ENCODE measurements at regions not wholly inside any gene's neighbourhood (a gene's known extent, or its start where the extent isn't known, plus 50 kb on each side); places are given as distances from the start of the nearest gene placed in this dataset.

DNA sequence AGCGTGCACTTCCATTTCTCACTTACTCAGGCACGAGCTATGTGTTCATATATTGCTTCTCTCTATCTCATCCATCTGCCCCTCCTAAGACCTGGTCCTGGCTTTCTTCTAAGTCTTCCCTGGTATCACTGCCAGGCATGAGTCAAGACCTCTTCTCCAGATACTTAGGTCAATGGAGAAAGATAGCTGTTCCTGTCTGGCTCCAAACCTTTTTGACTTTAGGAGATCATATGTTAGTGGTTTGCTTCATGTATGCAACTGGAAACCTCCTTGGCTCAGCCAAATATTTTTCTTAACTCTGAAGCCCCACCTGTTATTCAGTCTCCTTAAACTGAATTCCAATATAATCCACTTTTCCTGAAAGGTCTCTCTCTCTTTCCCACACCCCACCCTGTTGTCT lies 211.6 kb upstream of the PTBP2 start:
- FAIRE-seq, result no peak
- Histone ChIP-seq H2AFZ (ENCODE audit: low read depth, low read length) (no peak overlapping the region), H3K4me2 (ENCODE audit: insufficient read depth, low read length) (no peak overlapping the region), H3K79me2 (ENCODE audit: control insufficient read depth, insufficient read depth, low read length) (no peaks in the 10 kb centered on the region), H3K9me3 (replicated peaks; ENCODE audit: control insufficient read depth, insufficient read depth, low read length) (no peaks in the 10 kb centered on the region), H3K27ac (ENCODE audit: insufficient read depth, low read depth, low read length) (no peak overlapping the region), H3K9ac (replicated peaks; ENCODE audit: extremely low read depth, insufficient read depth, low read length) (no peak overlapping the region), H4K20me1 (replicated peaks; ENCODE audit: control insufficient read depth, extremely low read depth, insufficient read depth, low read length) (no peaks in the 10 kb centered on the region), H3K4me1 (ENCODE audit: control insufficient read depth, extremely low read depth, insufficient read depth, low read length) (no peaks in the 10 kb centered on the region), H3K36me3 (ENCODE audit: control insufficient read depth in 2 of 2, extremely low read depth in 1 of 2, insufficient read depth in 2 of 2, low read length in 2 of 2) (no peaks in the 10 kb centered on the region), H3K4me3 (replicated peaks in 1 of 3; ENCODE audit: insufficient read depth in 1 of 3, low read depth in 1 of 3, low read length in 3 of 3) (no peak overlapping the region), H3K27me3 (ENCODE audit: control insufficient read depth in 2 of 2, insufficient read depth in 2 of 2, low read length in 2 of 2) (peaks cover 0 to 2% of the 10 kb centered on the region in 2 experiments), H3K9me1 (replicated peaks; ENCODE audit: control insufficient read depth, extremely low read depth, insufficient read depth, low read length) (no peaks in the 10 kb centered on the region)
- dilution Hi-C loops (cut with MboI; ENCODE audit: extremely low pct_ligation_motif_present, low sequenced_read_pairs), result no loop called here
- intact Hi-C loops (cut with micrococcal nuclease), result no loop called here
- no TSS peak for BruUV-seq (replicated peaks)
- CTCF ChIA-PET, result no interaction called here
- no peak for DNase-seq (ENCODE audit: low read depth, low spot score)
- TF ChIP-seq MYC (IDR thresholded peaks at IDR 0.05; ENCODE audit: low read depth, low read length), result no peak
- no peak for TF ChIP-seq EZH2 (IDR thresholded peaks at IDR 0.05; ENCODE audit: borderline replicate concordance, low read depth, low read length, severe bottlenecking)
- TF ChIP-seq JUN (IDR thresholded peaks at IDR 0.05; ENCODE audit: borderline replicate concordance, insufficient read depth, insufficient read length, low read depth), result no peak
- no peak for TF ChIP-seq FOS (IDR thresholded peaks at IDR 0.05; ENCODE audit: borderline replicate concordance, insufficient read depth, low read length)
- no peak for TF ChIP-seq POLR2AphosphoS5 (IDR thresholded peaks at IDR 0.05; ENCODE audit: insufficient read depth, low read depth, low read length)
- no peak for TF ChIP-seq GATA2 (IDR thresholded peaks at IDR 0.05; ENCODE audit: insufficient read depth, insufficient read length, low read depth, low read length)
- no peak for TF ChIP-seq POLR2A (IDR thresholded peaks at IDR 0.05; ENCODE audit: low read depth, low read length)
- TF ChIP-seq, protein P1, sequence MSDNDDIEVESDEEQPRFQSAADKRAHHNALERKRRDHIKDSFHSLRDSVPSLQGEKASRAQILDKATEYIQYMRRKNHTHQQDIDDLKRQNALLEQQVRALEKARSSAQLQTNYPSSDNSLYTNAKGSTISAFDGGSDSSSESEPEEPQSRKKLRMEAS (IDR thresholded peaks at IDR 0.05; ENCODE audit: insufficient read depth, insufficient read length), result no peak
- no peak for TF ChIP-seq CTCF (IDR thresholded peaks at IDR 0.05; ENCODE audit: extremely low read depth in 1 of 2, insufficient read depth in 1 of 2, low read depth in 1 of 2, low read length in 2 of 2)
- POLR2A ChIA-PET, result no interaction called here

Data from endothelial cell of umbilical vein (primary cell).